ENCODE measurements at regions not wholly inside any gene's neighbourhood (a gene's known extent, or its start where the extent isn't known, plus 50 kb on each side); places are given as distances from the start of the nearest gene placed in this dataset.
"Not testable (repeated sequence)": the region's sequence is repeated elsewhere in the genome, so short reads cannot be mapped to it uniquely, and the experiment has no call there.

GRCh38 chr6:50543666-50544065 is 169.7 kb upstream of the TFAP2D start:
- no peaks in the 10 kb centered on the region for H3K36me3 ChIP-seq (ENCODE audit: control insufficient read depth, insufficient read depth, low read length)
- H3K4me3 ChIP-seq (replicated peaks; ENCODE audit: low read depth, low read length), result no peak overlapping the region
- no peak for DNase-seq (ENCODE audit: extremely low read depth, insufficient read length)
- H3K27me3 ChIP-seq (replicated peaks; ENCODE audit: control insufficient read depth, insufficient read depth, low read length), result no peaks in the 10 kb centered on the region
- no peak for TF ChIP-seq CTCF (IDR thresholded peaks at IDR 0.05; ENCODE audit: insufficient read depth, low read length, poor library complexity, severe bottlenecking)

- DNase-seq (ENCODE audit: extremely low read depth, insufficient read length), result no peak
- TF ChIP-seq CTCF (IDR thresholded peaks at IDR 0.05; ENCODE audit: insufficient read depth, low read length, poor library complexity, severe bottlenecking), result no peak
- H3K27me3 ChIP-seq (replicated peaks; ENCODE audit: control insufficient read depth, insufficient read depth, low read length), result no peaks in the 10 kb centered on the region
- H3K36me3 ChIP-seq (ENCODE audit: control insufficient read depth, insufficient read depth, low read length), result no peaks in the 10 kb centered on the region
- no peak overlapping the region for H3K4me3 ChIP-seq (replicated peaks; ENCODE audit: low read depth, low read length)
Measured at GRCh38 chr6:50549026-50549425, 164.3 kb upstream of the TFAP2D start.

- no peak for DNase-seq (ENCODE audit: extremely low read depth, insufficient read length)
- H3K27me3 ChIP-seq (replicated peaks; ENCODE audit: control insufficient read depth, insufficient read depth, low read length), result no peaks in the 10 kb centered on the region
- no peak overlapping the region for H3K4me3 ChIP-seq (replicated peaks; ENCODE audit: low read depth, low read length)
- no peaks in the 10 kb centered on the region for H3K36me3 ChIP-seq (ENCODE audit: control insufficient read depth, insufficient read depth, low read length)
- no peak for TF ChIP-seq CTCF (IDR thresholded peaks at IDR 0.05; ENCODE audit: insufficient read depth, low read length, poor library complexity, severe bottlenecking)
Measured at GRCh38 chr6:50549475-50549874, 163.9 kb upstream of the TFAP2D start.

- Histone ChIP-seq H3K27me3 (replicated peaks; ENCODE audit: control insufficient read depth, insufficient read depth, low read length) (no peaks in the 10 kb centered on the region), H3K36me3 (ENCODE audit: control insufficient read depth, insufficient read depth, low read length) (no peaks in the 10 kb centered on the region), H3K4me3 (replicated peaks; ENCODE audit: low read depth, low read length) (no peak overlapping the region)
- no peak for TF ChIP-seq CTCF (IDR thresholded peaks at IDR 0.05; ENCODE audit: insufficient read depth, low read length, poor library complexity, severe bottlenecking)
- no peak for DNase-seq (ENCODE audit: extremely low read depth, insufficient read length)
Measured at GRCh38 chr6:50555982-50556381, 157.3 kb upstream of the TFAP2D start.

GRCh38 chr6:50565004-50565403 is 148.3 kb upstream of the TFAP2D start:
- no peak for TF ChIP-seq CTCF (IDR thresholded peaks at IDR 0.05; ENCODE audit: insufficient read depth, low read length, poor library complexity, severe bottlenecking)
- no peak for DNase-seq (ENCODE audit: extremely low read depth, insufficient read length)
- Histone ChIP-seq H3K36me3 (ENCODE audit: control insufficient read depth, insufficient read depth, low read length) (no peaks in the 10 kb centered on the region), H3K27me3 (replicated peaks; ENCODE audit: control insufficient read depth, insufficient read depth, low read length) (no peaks in the 10 kb centered on the region), H3K4me3 (replicated peaks; ENCODE audit: low read depth, low read length) (no peak overlapping the region)

GRCh38 chr6:50571230-50571629 is 142.1 kb upstream of the TFAP2D start:
- not testable (repeated sequence) for H3K4me3 ChIP-seq (replicated peaks; ENCODE audit: low read depth, low read length); H3K27me3 ChIP-seq (replicated peaks; ENCODE audit: control insufficient read depth, insufficient read depth, low read length); DNase-seq (ENCODE audit: extremely low read depth, insufficient read length); H3K36me3 ChIP-seq (ENCODE audit: control insufficient read depth, insufficient read depth, low read length)

All from GM06990 (cell line).